ENCODE measurements at regions not wholly inside any gene's neighbourhood (a gene's known extent, or its start where the extent isn't known, plus 50 kb on each side); places are given as distances from the start of the nearest gene placed in this dataset.
"Not testable (repeated sequence)": the region's sequence is repeated elsewhere in the genome, so short reads cannot be mapped to it uniquely, and the experiment has no call there.

DNA sequence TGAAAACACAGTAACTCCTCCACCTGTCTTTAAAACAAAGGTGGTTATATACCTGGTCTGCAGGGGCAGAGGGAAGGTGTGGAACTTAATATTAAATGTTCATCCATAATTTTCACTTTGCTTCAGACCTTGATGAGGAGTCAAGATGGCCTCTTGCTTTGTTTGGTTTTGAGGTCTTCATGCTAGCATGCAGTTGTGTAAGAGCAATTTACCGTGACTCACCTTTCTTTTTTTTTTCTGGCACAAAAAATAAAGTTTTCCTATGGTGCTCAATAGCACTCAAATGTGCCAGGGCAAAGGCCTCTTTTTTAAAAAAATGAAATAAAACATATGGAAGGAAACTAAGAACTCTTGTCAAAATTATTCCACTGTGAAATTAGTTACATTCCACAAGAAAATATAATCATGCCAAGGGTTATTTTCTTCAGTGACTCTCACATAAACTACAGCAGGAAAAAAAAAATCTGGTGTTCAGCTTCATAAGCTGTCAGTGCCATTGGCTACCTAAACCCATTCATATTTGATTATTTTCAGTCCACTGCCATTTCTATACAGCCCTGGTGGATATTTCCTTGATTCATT, 128.2 kb downstream of the SLC7A11 start:
- no peak for DNase-seq (ENCODE audit: low read depth in 2 of 2)

DNA sequence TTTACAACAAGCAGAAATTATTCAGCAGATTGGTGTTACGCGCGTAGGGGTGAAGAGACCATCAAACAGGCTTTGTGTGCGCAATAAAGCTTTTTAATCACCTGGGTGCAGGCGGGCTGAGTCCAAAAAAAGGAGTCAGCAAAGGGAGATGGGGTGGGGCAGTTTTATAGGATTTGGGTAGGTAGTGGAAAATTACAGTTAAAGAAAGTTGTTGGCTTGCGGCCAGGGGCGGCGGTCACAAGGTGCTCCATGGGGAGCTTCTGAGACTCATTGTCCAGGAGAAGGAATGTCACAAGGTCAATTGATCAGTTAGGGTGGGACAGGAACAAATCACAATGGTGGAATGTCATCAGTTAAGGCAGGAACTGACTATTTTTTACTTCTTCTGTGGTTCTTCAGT, 129.3 kb downstream of the SLC7A11 start:
- not testable (repeated sequence) for DNase-seq (ENCODE audit: low read depth in 2 of 2)

DNA sequence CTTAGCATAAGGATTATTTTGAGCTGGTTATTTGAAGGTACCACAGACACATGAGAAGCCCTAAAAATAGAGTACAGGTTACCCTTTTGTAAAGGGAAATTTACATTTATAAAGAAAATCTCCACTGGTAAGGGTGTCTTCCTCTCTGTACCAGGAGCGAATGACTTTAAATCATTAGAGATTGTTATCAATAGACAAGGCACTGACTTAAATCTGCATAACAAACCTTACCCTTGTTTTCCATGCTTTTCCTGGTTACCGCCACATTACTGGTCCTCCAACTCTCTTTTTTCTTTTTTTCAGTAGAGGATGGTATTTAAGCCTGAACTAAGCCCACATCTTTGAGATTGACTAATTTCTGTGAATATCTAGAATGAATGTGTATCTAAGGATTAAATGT, 129.8 kb downstream of the SLC7A11 start:
- DNase-seq (ENCODE audit: low read depth in 2 of 2): no peak

DNA sequence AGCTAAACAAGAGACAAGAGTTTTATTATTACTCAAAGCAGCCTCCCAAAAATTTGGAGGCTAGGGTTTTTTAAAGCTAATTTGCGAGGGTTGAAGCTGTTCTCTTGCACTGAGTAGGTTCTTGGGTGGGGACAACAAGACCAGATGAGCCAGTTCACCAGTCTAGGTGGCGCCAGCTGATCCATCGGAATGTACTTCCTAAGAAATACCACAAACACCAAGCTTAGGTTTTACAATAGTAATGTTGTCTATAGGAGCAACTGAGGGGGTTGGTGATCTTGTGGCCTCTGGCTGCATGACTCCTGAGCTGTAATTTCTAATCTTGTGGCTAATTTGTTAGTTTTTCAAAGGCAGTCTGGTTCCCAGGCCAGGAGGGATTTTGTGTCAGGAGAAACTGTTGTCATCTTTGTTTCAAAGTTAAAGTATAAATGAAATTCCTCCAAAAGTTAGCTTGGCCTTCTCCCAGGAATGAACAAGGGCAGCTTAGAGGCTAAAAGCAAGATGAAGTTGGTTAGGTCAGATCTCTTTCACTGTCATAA, 130.6 kb downstream of the SLC7A11 start:
- DNase-seq (ENCODE audit: low read depth in 2 of 2): no peak

DNA sequence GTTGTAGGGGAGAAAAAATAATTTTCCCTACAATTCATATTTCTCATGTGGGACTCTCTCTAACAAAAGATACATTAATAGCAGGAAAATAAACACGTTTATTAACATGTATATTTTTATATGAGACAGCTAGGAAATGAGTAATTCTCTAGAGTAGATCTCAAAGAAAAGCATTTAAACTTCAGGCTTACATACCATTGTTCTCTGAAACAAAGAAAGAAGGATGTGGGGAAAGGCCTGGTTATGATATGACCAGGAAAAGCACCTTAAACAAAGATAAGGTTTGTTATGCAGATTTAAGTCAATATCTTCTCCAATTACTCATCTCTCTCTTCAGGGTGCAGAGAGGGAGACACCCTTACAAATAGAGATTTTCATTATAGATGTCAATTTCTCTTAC, 131.3 kb downstream of the SLC7A11 start:
- DNase-seq (ENCODE audit: low read depth in 2 of 2): no peak

DNA sequence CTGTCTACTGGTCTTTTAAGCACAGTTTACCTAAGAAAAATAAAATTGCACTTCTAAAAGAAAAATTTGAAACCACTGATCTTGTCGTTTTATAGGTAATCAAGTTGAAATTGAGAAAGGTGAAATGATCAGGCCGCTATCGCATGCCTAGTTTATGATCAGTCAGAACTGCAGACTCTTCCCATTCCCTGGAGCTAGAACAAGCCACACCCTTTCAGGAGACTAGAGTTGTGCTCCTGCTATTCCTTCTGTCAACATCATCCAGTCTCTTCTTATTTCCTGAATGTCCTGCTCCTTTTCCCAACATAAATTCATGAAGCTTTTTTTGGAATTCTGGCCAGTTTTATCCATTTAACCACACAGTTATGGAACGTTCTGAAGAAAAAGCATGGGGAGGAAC, 135.1 kb downstream of the SLC7A11 start:
- DNase-seq (ENCODE audit: low read depth in 2 of 2): no peak

DNA sequence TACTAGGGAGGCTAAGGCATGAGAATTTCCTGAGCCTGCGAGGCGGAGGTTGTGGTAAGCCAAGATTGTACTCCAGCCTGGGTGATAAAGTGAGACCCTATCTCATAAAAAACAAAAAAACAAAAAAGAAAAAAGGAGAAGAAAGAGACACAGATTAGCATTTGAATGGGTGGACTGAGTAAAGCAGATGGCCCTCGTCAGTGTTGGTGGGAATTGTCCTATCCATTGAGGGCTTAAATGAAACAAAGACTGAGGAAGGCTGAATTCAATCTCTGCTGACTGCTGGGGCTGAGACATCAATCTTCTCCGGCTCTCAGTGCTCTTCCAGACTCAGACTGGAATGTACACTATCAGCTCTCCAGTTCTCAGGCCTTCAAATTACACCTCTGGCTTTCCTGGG, 136.8 kb downstream of the SLC7A11 start:
- no peak for DNase-seq (ENCODE audit: low read depth in 2 of 2)

DNA sequence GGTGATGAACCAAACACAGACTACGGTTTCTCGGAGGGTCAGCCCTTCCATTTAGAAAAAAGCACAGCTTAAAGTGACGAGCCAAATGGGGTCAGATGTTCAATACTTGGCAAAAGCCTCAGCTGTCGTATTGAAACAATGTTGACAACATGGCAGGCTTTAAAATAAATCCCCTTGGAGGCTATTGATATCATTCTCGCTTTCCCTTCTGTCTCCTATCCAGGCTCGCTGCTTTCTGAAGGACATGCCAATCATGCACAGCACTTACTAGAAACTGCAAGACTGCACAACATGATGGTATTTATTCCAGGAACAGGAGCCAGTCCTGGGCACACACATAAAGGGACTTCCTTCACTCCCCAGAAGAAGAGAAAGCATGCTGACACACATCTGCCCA, 137.9 kb downstream of the SLC7A11 start:
- no peak for DNase-seq (ENCODE audit: low read depth in 2 of 2)

DNA sequence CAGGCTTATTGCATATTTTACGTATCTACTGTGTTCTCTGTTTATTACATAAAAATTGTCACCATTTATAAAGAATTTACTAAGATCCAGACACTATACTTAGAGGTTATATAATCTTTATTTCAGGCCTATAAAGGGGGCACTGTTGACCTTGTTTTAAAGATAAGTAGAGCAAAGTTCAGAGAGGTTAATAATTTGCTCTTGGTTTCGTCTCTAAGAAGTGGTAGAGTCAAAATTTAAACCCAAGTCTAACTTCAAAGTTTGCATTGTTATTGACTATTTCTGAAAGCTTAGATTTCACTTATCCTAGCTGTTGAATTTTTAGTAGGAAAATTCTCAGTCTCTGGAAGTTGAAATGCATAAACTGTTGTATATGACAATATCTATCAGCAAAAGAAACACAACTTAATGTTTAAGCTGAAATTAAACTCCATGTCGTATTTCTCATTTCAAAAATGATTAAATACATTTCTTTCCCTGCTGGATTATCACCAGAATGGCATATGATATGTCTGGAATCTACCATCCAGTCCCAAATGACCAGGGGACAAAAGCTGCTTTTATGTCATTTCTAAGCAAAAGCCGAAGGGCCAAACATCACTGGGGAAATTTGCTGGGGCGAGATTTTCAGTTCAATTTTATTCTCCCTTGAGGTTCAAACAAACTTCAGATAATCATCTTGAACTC, 138.4 kb downstream of the SLC7A11 start:
- DNase-seq (ENCODE audit: low read depth in 2 of 2): no peak

DNA sequence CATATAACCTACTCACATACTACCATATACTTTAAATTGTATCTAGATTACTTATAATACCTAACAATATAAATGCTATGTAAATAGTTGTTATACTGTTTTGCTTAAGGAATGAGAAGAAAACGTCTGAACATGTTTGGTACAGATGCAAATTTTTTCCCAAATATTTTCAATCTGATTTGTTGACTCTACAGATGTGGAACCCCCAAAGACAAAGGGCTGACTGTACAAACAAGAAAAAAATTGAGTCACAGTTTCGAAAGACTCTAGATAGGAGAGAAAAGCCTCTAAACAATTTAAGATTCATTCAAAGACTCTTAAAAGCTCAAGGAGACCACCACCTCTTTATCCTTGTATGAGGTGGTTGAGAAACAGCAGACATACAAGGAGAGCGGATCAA, 142.8 kb downstream of the SLC7A11 start:
- DNase-seq (ENCODE audit: low read depth in 2 of 2): no peak

DNA sequence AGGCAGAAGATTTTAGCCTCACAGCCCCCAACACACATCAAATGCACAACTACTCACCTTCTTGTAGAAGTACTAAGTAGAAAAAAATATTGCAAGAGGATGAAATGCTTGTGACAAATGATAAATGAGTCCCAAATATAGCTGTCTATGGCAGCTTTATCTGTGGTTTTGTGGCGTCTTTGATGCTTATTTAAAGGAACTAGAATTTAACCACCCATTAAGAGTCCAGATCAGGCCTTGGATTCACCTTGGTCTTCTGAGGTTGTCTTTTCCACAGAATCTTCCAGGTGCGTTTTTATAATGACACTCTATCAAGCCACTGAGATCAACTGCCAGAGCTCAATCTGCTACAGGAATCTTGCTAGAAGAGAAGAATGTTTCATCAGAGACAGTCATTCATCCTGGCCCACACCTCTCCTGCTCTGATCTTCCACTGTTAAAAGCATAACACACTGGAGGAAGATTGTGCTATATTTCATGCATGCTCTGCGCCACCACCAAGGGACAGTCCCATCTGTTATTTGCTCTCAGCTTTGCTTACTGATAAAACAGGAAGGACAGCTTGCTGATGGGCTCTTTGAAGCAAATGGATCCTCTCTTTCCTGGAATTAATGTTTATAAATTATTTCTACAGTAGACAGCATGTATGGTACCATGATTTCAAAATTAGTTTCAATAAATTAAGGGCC, 144.1 kb downstream of the SLC7A11 start:
- no peak for DNase-seq (ENCODE audit: low read depth in 2 of 2)

DNA sequence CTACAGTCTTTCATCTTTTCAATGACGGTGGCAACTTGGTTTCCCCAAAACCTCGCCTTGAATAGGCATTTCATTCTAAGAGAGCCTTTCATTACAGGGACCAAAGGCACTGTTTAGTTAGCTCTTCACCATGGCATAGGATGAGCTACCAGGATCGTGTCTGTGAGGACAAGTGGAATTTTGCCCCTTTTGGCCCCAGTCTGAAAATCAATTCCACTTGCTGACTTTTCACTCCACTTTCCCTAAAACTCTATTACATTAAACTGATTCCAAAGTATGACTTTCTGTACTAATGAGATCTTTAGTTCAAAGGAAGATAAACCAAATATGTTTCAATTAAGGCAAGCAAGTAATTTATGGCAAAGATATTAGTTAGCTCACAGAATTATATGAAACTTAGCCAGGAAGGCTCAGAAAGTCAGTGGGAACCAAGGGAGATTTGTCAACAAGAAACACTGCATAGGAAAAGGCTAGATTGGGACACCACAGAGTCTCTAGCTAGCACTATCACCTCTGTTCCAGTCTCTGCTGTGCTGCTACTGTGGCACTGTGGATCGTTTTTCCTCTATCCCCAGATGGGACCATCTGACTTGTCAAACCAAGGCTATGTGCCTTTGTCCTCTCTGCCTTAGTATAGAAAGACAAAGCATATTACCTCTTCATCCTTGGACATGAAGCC, 145.6 kb downstream of the SLC7A11 start:
- no peak for DNase-seq (ENCODE audit: low read depth in 2 of 2)

DNA sequence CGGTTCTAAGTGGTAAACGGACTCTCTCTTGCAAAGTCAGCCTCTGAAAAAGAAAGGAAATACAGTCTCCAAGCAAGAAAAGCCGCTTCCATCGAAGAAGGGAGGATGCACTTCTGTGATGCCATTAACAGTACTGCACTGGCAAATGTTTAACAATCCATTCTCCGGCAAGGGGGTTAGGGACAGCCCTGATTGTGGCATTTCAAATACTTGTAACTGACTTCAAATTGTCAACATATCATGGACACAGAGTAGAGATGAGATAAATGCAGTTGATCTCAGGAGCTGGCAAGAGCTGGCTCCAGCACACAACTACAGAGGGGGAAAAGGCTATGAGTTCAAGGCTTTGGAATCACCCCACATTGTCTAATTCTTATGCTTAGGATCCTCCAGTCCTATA, 146.8 kb downstream of the SLC7A11 start:
- no peak for DNase-seq (ENCODE audit: low read depth in 2 of 2)

DNA sequence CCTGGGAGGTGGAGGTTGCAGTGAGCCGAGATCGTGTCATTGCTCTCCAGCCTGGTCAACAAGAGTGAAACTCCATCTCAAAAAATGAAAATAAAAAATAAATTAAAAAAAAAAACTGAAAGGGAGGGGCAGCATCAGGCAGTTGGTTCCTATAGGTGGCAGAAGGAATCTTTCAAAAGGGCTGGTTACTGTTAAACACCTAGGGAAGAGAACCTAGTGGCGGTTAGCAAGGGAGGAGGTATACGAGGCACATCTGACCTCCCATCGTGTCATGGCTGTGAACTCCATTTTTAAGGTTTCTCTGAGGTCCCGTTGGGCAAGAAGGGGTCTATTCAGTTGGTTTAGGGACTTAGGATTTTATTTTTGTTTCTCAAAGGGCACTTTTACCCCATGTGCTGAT, 150.1 kb downstream of the SLC7A11 start:
- no peak for DNase-seq (ENCODE audit: low read depth in 2 of 2)

DNA sequence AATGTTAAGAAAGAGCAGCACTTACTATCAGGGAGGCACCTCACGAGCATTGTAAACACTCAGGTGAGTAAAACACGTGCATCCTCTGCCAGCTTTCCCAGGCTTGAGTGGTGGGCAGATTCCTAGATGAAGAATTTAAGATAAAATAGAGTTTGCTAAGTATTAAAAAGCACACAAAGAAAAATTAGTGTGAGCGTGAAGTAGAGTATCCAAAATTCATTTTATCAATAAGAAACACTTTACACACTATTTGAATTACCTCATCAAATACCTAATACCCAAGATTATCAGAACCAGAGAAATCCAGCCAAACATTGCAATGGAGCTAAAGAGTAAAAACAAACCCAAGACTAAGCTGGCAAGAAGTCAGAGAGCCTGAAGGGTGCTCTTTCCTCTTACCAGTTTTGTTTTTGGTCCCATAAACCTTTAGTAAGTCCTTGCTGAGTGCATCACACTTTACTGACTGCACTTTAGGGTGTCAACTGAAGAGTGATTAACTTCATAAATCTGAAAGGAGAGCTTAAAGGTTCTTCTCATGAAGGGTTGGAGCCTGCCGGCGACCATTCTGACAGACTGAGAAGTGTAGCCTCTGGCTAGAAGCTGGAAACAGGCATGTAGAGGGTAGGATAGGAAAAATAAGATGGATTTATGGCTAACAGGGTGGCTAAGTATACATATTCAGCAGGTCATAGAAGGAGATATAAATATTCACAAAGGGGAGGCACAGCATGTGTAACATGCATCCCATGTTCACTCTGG, 151.1 kb downstream of the SLC7A11 start:
- DNase-seq (ENCODE audit: low read depth in 2 of 2): no peak

DNA sequence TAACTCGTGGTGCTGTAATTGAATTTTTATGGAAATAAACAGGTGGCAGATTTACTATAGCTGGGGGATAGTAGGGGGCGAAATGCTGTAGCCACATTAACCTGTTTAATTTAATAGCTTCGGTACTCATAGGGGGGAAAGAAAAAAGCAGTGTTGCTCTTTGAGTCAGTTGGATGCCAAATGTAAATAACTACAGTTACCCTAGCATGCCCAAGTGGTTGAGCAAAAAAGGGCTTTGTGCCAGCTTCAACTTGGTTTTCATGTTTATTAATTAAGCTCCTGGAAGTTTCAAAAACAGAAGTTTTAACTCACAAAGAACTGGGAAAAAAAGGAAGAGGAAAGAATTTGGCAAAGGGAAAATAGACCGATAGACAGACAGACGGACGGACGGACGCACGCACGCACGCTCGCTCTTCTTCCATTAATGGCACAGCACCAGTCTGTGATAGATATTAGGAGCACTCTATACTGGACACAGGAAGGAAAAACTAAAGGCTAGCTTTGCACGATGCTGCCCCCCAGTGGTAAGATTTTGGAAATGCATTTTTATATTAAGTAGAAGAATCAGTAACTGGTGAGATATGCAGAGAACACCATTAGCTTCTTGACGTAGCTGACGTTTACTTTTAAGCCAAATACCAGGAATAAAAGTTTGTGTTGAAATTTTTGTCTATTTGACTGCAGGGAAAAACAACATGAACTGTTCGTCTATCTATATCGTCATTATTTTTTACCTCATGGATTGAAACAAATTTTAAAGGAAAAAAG, 151.8 kb downstream of the SLC7A11 start:
- peak; percentile 1 to 13 for DNase-seq (ENCODE audit: low read depth in 2 of 2)

DNA sequence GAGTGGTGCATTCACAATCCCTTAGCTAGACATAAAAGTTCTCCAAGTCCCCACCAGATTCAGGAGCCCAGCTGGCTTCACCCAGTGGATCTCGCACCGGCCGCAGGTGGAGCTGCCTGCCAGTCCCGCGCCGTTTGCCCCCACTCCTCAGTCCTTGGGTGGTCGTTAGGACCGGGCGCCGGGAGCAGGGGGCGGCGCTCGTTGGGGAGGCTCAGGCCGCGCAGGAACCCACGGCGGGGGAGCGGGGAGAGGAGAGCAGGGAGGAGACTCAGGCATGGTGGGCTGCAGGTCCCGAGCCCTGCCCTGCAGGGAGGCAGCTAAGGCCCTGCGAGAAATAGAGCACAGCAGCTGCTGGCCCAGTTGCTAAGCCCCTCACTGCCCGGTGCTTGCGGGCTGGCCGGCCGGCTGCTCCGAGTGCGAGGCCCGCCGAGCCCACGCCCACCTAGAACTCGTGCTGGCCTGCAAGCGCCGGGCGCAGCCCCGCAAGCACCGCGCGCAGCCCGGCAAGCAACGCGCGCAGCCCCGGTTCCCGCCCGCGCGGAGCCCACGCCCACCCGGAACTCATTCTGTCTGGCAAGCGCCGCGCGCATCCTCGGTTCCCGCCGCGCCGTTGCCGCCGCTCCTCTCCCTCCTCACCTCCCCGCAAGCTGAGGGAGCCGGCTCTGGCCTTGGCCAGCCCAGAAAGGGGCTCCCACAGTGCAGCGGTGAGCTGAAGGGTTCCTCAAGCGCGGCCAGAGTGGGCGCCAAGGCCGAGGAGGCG, 153.5 kb downstream of the SLC7A11 start:
- no peak for DNase-seq (ENCODE audit: low read depth in 2 of 2)

DNA sequence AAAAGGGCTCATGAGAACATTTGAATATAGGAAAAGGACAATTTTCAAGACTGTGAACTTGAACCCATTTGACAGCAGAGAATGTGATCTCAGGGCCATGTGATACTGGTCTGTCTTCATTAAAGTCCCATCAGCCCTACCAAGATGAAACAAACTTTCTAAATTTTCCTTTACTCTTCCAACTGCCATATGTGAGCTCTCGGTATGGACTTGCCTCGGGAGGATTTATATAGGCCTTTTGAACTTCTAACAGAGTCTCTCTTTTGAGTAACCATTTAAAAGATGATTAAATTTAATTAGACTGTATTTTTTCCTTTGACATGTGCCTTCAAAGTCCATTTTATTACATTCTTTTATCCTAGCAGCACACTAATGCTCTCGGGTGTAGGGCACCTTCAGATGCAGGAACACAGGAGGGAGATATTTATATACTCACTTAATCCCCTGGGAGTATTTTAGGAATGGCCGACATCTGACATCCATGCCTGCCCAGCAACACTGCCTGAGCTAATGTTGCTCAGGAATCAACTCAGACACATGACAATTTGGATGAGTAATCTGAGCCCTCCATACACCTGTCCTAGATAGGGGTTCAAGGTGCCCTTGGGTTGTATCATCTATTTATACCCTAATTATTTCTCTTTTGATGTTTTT, 155.0 kb downstream of the SLC7A11 start:
- no peak for DNase-seq (ENCODE audit: low read depth in 2 of 2)

DNA sequence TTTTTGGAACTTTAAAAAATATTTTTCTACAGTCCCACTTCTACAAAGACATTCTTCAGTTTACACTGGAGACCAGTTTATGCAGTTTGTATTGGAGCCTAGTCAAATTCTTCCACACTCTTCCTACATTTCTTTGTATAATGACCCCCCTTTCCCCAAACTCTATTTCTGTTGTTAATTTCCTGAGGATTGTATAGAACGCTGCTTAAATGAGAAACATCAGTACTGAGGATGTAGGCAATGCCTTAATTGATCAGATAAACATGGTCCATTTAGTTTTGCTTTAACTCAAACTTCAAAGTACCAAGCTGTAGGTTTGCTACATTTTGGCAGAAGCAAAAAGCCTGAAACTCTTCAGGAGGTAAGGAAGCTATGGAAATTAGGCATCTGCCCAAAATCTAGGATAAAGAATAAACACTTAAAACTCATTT, 155.5 kb downstream of the SLC7A11 start:
- DNase-seq (ENCODE audit: low read depth in 2 of 2): no peak
